Loucy (cell line): ENCODE measurements at regions not wholly inside any gene's neighbourhood (a gene's known extent, or its start where the extent isn't known, plus 50 kb on each side); places are given as distances from the start of the nearest gene placed in this dataset.

Experiments
- H2AFZ ChIP-seq: fragments of 200-600 bp; sonication (generic); 2 replicates; pipeline ENCODE4 v1.6.0; 2016; ENCODE audit warnings: antibody characterized with exemption, mild to moderate bottlenecking, low read length, moderate library complexity
- H3F3A ChIP-seq: fragments of 200-600 bp; 2 replicates; pipeline ENCODE4 v1.6.0; 2016; ENCODE audit warnings: antibody characterized with exemption, low read depth, mild to moderate bottlenecking
- H3K27me3 ChIP-seq: fragments of 200-600 bp; sonication (generic); 2 replicates; pipeline ENCODE4 v1.6.1; 2014; ENCODE audit warnings: low read length, mild to moderate bottlenecking; ENCODE audit not compliant: insufficient read depth, poor library complexity, severe bottlenecking
- H3K36me3 ChIP-seq: fragments of 200-600 bp; sonication (generic); 2 replicates; pipeline ENCODE4 v1.6.1; 2016; ENCODE audit warnings: low read length; ENCODE audit not compliant: insufficient read depth
- H3K4me1 ChIP-seq: fragments of 200-600 bp; sonication (generic); 2 replicates; pipeline ENCODE4 v1.5.1; 2014; ENCODE audit warnings: low read length, mild to moderate bottlenecking; ENCODE audit not compliant: insufficient read depth, poor library complexity, severe bottlenecking
- H3K4me2 ChIP-seq: fragments of 200-600 bp; sonication (generic); 2 replicates; pipeline ENCODE4 v1.6.0; 2014; ENCODE audit warnings: antibody characterized with exemption, low read length, low read depth, mild to moderate bottlenecking; ENCODE audit not compliant: poor library complexity, severe bottlenecking
- H3K4me3 ChIP-seq: fragments of 200-600 bp; sonication (generic); 2 replicates; pipeline ENCODE4 v1.5.1; 2014; ENCODE audit warnings: low read length, mild to moderate bottlenecking, mixed read lengths; ENCODE audit not compliant: poor library complexity, severe bottlenecking
- H3K79me2 ChIP-seq: fragments of 200-600 bp; sonication (generic); 2 replicates; pipeline ENCODE4 v1.6.1; 2014; ENCODE audit warnings: low read length; ENCODE audit not compliant: insufficient read depth
- H3K9ac ChIP-seq: fragments of 200-600 bp; sonication (generic); 2 replicates; pipeline ENCODE4 v1.6.0; 2014; ENCODE audit warnings: mild to moderate bottlenecking, low read depth, low read length, moderate library complexity; ENCODE audit not compliant: poor library complexity, severe bottlenecking
- H3K9me2 ChIP-seq: fragments of 200-600 bp; sonication (generic); replicated peaks from 2 replicates; pipeline ENCODE4 v1.6.1; 2016; ENCODE audit warnings: low read depth, low read length, mixed read lengths
- H3K9me3 ChIP-seq: fragments of 200-600 bp; sonication (generic); 2 replicates; pipeline ENCODE4 v1.6.1; 2014; ENCODE audit warnings: mild to moderate bottlenecking, antibody characterized with exemption, low read length, low read depth; ENCODE audit not compliant: insufficient read depth
- H4K20me1 ChIP-seq: fragments of 200-600 bp; sonication (generic); 2 replicates; pipeline ENCODE4 v1.6.0; 2014; ENCODE audit warnings: antibody characterized with exemption, low read length, mild to moderate bottlenecking; ENCODE audit not compliant: insufficient read depth, poor library complexity, severe bottlenecking
- CTCF ChIP-seq: fragments of 200-600 bp; sonication (generic); conservative IDR thresholded peaks from 2 replicates; pipeline ENCODE4 v1.5.1; 2014; ENCODE audit warnings: mild to moderate bottlenecking, antibody characterized with exemption, low read length
- EZH2phosphoT487 ChIP-seq: fragments of 200-600 bp; IDR thresholded peaks from 2 replicates; pipeline ENCODE4 v1.6.1; 2018; ENCODE audit warnings: antibody characterized with exemption, mild to moderate bottlenecking, moderate library complexity, borderline replicate concordance

GRCh38 chr5:6308683-6309082 is 69.7 kb downstream of the MED10 start:
- H3K36me3 ChIP-seq: no peaks in the 10 kb centered on the region
- H2AFZ ChIP-seq: no peak overlapping the region
- H3K4me3 ChIP-seq: no peak overlapping the region
- H3K4me2 ChIP-seq: no peak overlapping the region
- H4K20me1 ChIP-seq: no peaks in the 10 kb centered on the region
- no peaks in the 10 kb centered on the region for H3K79me2 ChIP-seq
- H3K4me1 ChIP-seq: no peaks in the 10 kb centered on the region
- H3K27me3 ChIP-seq: no peaks in the 10 kb centered on the region
- H3F3A ChIP-seq: no peaks in the 10 kb centered on the region
- H3K9ac ChIP-seq: no peak overlapping the region
- no peaks in the 10 kb centered on the region for H3K9me2 ChIP-seq
- TF ChIP-seq EZH2phosphoT487: no peak
- no peak for TF ChIP-seq CTCF
- peaks cover 5% of the 10 kb centered on the region; the same call in 1 of the 2 replicates for H3K9me3 ChIP-seq

- Histone ChIP-seq H3K4me3 (no peak overlapping the region), H3K9ac (no peak overlapping the region), H3K79me2 (no peaks in the 10 kb centered on the region), H3K4me1 (no peaks in the 10 kb centered on the region), H2AFZ (no peak overlapping the region), H3F3A (no peaks in the 10 kb centered on the region), H3K9me3 (no peaks in the 10 kb centered on the region; the same call in 1 of the 2 replicates), H3K9me2 (no peaks in the 10 kb centered on the region), H3K27me3 (no peaks in the 10 kb centered on the region), H3K4me2 (no peak overlapping the region), H3K36me3 (no peaks in the 10 kb centered on the region), H4K20me1 (no peaks in the 10 kb centered on the region)
- TF ChIP-seq EZH2phosphoT487: no peak
- TF ChIP-seq CTCF: no peak
These were observed 71.0 kb downstream of the MED10 start for GRCh38 chr5:6307304-6307703.

- Histone ChIP-seq H3K27me3 (no peaks in the 10 kb centered on the region), H3K36me3 (no peaks in the 10 kb centered on the region), H3K4me3 (no peak overlapping the region), H3K9me3 (no peaks in the 10 kb centered on the region; the same call in 1 of the 2 replicates), H3K9ac (no peak overlapping the region), H3K4me1 (no peaks in the 10 kb centered on the region), H3K79me2 (no peaks in the 10 kb centered on the region), H3F3A (no peaks in the 10 kb centered on the region), H2AFZ (no peak overlapping the region), H3K4me2 (no peak overlapping the region), H4K20me1 (no peaks in the 10 kb centered on the region), H3K9me2 (no peaks in the 10 kb centered on the region)
- no peak for TF ChIP-seq CTCF
- no peak for TF ChIP-seq EZH2phosphoT487
These were observed 72.5 kb downstream of the MED10 start for GRCh38 chr5:6305853-6306252.
